Colon (tissue), 2 donors: ENCODE measurements at regions not wholly inside any gene's neighbourhood (a gene's known extent, or its start where the extent isn't known, plus 50 kb on each side); places are given as distances from the start of the nearest gene placed in this dataset.

ENCODE experiments used
- FAIRE-seq: peaks from 2 replicates; lab custom pipeline; 2012; peaks lifted over from hg19 to GRCh38; lab: Jason Lieb, UNC
- donor health status: control.
- donor health status: control.

DNA sequence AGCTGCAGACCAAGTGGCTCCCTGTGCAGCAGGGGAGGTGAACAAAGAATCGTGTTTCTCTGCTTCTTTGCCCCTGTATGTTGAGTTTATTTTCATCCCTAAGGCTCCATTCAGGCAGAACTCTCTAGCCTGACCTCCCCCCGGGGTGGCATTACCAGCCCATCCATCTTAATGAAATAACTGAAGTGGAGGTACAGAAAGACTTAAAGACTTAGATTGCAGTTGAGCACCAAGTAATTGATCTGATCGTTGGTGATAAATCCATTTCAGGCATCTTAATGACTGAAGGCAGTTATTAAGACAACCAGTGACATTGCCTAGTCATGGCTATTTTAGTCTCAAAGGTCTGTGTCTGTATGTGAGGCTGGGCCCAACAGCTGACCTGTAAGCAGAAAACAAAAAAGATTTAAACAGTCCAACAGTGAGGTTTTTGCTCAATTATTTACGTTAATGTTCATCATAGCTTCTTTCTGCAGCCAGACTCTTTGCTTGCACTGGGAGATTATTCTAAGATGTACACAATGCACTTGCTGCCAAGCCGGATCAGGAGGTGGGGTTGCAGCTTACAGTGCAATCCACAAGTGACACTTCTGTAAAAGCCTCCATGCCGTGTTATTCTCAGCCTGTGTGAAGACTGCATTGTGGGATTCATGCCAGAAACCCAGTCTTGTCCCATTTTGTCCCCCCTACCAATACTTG is 363.0 kb upstream of the DUSP10 start:
- no peak for FAIRE-seq

DNA sequence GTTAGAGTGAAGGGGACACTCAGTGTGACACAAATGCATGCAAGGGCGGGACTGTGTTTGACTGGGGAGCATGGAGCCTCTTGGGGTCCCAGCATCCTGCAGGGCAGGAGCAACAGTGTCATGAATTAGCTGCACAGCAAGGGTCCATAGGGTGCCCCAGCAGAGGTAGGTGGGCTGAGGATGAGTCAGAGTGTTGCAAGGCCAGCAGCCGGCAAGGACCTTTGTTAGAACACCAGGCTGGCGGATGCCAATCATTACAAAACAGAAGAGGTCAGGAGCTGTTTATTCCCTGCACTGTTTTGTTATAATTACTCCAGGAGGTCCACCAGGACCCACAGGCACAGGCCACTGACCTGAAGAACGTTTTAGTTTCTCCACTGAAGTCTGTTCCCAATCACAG is 362.2 kb upstream of the DUSP10 start:
- no peak for FAIRE-seq

DNA sequence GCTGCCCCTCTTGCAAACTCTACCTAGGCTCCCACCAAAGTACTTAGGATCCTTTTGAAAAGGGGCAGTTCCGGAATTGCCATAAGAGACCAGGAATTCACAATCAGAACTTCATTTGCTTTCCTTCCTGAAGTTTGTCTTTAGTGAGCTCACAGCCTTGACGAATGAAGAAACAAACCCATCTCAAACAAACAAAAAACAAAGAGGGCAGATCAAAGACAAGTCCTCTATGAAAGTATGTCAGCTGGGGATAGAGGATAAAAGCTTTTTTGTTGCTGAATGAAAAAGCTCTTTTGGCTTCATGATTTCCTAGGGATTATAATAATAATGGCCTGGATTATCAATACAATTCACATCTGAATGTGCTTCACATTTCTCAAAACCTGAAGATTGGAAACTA is 357.9 kb upstream of the DUSP10 start:
- FAIRE-seq, result no peak

DNA sequence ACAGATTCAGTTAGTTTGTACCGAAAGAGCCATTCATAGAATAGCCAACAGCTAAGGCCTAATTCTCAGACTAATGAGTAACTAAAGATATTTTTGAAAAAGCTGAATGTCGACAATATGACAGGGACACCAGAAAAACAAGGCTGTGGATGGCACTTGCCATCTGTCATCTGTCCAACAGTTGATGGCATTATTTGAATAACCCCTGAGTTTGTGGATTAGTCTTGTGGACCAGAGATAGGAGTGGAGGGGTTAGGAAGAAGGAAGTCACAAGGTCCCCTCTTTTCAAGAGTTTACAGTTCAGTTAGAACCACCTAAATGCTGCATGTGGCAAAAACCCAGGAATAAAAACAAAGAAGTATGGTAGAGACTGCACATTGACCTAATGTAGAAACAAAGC is 356.5 kb upstream of the DUSP10 start:
- FAIRE-seq, result no peak

DNA sequence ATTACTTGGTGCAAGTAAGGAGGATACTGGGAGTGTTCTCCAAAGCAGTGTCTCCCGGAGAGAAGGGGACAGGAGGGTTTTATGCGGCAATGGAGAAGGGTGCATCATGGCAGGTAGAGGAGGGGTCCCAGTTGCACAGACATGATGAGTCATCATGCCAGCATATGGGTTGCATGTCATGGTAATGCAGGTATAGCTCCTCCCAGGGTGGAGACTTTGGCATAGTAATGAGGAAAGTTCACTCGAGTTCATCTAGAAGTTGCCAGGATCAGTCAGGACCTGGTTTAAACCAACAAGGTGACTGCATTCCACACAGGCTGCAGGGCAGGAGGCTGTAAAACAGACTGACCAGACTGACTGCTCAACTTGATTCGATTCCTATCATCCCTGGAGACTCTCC is 355.7 kb upstream of the DUSP10 start:
- no peak for FAIRE-seq

DNA sequence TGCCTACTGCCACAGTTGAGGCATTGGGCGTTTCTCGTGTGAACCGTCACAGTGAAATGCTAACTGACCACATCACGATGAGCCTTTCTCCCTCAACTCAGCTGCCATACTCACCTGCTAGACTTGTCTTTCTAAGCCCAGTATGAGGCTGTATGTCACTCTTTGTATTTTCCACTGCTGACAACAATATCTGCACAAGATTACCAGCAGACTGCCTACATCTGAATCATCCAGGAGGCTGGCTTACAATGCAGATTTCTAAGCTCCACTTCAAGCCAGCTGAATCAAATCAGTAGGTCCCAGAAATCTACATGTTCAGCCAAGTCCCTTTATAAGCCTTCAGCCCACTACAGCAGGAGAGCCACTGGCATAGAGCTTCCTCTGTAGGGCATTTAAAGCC is 355.0 kb upstream of the DUSP10 start:
- no peak for FAIRE-seq

DNA sequence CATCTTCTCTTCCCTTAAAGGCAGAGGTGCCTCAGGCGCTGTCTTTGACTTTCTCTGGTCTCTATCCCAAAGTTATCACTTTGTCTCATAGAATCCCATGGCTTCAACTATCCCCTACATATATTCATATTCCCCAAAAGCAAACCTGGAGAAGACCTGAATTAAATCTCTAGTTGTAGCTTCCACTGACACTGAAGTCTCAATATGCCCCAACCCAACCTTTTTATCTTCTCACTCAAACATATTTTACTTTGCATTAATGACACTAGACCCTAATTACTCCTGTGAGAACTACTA is 354.5 kb upstream of the DUSP10 start:
- FAIRE-seq, result no peak

DNA sequence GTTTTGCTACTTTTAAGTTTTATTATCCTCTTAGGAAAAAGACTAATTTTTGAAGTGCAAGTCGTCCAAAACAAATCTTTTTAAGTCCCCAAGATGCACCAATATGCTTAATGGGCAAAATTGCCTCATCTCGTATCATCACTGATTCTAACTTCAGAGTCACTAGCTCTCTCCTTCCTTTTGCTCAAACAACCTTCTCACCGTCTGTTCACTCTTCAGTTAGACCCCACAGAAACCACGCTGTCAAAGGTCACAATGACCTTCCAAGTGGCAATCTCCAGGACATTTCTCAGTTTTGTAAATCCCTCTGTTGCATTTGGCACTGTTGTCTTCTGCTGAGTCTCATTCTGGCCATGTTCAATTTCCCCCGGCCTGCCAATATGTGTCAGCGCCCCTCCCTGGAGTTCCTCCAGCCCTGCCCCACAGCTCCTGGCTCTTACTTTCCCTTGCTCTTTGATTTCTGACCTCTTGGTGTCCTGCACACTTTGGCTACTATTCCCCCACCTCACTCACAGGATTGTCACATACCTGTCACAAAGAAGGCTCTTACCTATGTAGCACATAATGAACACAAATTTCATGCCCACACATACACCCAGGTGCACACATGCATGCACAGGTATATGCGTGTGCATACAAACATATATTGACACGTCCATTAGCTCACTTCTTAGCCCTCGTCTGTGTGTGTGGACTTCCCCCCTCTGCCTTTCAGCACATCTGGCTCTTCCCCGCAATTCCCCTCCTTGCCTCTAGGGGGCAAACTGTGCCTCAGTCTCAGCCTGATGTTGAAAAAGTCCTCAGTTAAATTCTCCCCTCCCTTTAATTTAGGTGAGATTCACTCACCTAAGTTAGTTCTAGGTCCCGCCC is 354.0 kb upstream of the DUSP10 start:
- FAIRE-seq, result no peak

DNA sequence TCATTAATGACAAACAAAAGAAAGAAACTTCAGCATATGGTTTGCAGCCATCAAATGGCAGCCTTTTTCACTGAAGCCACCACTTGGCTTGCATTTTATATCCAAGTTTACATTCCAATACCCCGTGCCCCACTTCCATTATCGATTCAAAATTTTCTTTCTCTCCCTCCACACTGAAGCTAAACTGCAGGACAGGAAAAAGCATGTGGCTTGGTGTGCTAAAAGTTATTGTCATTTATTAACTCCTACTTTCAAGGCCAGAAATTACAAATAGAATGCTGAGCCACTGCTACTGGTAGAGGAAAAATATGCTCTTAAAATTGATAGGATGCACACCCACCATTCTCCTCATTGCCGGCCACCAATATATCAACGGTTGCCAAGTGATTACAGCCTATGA is 351.6 kb upstream of the DUSP10 start:
- FAIRE-seq, result no peak

DNA sequence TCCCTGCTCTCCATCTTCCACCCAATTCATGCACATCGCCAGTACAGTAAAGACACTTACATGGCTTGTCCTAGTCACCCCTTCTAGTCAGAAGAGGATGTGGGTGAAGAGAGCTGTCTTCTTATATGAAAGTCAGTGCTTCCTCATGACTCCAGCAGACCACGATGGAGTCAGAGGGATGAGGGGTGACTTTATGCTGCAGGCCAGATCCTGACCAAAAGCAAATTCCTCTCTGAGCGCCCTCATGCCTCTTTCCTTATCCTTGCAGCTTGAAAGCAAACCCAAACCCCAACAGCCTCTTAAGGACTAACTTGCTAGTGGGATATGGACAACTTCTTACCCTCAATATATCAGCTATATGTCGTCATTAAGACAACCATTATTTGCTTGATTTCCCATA is 348.2 kb upstream of the DUSP10 start:
- no peak for FAIRE-seq

DNA sequence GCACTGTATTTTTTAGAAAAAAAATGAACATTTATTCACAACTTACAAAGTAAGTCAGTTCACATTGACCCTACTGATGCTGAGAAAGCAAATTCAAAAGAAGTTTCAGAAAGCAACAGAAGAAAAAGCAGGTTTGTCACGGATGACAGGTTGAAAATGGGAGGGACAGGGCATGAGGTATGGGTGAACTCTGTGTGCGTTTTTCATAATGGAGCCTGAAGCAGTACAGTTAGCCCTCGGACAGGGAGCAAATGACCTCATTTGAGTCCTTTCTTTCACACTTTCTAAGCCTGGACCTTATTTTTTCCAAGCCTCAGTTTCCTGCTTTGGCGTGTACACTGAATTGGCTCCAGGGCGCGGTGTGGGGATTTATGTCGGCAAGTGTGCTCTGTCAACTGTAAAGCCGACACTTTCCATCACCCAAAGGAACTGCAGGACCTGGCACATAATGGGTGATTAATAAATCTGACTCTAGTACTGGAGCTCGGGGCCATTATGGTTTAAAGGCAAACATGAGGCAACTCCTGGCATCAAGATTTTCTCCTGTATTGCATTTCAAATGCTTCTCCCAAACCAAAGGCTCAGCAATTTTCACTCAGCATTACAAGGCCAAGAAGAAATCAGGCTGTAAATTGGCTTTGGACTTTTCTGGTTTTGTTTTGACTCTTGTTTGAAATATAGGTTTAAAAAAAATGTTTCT is 345.5 kb upstream of the DUSP10 start:
- no peak for FAIRE-seq

DNA sequence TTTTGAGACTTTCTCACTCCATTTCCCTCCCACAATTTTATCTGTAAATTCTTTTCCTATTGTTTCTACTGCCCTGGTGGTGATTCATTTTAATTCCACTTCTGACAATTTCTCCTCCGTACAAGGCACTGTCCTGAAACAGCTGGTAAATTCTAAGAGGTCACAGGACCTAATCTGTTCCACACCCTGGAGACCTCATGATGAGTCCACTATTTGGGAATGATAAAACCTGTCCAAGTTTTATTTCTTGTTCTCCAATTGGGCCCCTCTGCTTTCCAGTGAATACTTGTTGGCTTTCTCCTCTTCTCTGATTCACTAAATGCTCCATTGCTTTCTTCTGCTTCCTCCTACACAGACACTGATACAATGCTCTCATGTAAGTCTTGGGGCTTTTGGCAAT is 343.1 kb upstream of the DUSP10 start:
- FAIRE-seq, result no peak

DNA sequence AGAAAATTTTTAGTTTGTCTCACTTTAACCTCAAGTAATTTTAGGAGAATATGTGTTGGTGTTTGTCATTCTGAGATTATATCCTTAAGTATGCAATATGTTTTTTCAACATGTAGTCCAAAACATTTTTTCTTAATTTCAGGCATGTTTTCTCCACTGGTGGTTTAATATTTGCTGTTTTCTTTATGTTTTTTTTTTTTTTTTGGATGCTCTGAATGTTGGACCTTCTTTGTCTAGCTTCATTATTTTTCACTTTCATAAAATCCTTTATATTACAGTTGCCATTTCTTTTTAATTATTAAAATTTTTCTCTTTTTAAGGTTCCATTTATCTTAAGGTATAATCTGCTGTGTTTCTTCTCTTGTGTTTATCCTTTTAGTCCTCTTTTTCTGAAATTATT is 342.2 kb upstream of the DUSP10 start:
- FAIRE-seq, result no peak

DNA sequence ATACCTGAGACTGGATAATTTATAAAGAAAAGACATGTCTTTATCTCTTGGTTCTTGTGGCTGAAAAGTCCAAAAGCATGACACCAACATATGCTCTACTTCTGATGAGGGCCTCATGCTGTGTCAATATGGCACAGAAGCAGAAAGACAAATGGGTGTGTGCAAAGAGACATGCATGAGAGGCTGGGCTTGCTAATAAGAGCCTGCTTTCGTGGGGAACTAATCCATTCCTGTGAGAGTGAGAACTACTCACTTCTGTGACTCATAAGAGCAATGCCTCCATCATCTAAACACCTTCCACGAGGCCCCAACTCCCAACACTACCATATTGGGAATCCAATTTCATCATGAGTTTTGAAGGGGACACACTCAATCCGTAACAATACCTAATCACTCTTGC is 340.0 kb upstream of the DUSP10 start:
- FAIRE-seq, result no peak

DNA sequence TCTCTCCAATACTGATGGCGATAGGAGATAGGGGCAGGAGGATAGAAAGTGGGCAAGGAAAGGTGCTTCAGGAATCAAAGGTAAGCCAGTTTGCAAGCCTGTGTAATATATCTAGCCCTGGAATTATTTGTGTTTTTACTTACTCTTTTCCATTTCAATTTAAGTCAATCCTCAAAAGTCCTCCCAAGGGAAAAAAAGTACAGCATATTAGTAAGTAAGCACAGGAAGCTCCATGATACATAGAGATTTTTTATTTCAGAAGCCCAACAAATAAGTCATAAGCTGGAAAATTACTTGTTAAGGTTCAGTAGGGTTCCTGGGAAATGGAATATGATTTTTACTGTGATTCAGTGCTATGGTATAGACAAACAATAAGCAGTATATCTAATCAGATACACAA is 337.7 kb upstream of the DUSP10 start:
- no peak for FAIRE-seq

DNA sequence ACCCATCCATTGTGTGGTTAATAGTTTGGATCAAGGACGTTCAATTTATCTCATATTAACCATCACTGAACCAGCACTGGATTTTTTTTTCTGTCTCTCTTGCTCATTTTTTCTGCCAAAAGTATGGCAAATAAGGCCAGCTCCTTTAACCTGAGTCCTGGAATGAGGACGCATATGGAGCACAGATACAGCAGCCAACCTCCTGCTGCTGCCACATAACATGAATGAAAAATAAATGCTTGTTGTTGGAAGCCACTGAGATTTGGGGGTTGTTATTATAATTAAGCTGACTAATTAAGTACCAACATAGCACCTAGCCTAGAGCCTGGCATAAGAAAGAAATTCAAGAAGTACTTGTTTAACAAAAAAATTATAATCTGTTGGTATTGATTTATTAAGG is 335.3 kb upstream of the DUSP10 start:
- no peak for FAIRE-seq

DNA sequence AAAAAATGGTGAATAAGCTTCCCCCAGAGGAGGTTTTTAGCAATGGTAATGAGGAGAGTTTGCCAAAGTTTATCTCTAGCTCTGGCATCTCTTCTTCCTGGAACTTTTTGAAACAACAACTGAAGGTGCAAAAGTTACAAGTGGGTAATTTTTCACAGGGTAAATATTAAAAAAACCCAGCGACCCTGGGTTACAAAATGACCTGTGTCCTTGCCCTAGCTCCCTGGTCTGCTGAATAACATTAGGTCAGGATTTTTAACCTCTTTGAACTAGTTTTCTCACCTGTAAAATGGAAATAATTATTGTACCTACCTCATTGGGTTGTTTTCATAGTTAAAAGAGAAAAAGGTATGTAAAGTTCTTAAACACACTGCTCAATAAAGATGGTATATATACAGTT is 332.4 kb upstream of the DUSP10 start:
- FAIRE-seq, result no peak

DNA sequence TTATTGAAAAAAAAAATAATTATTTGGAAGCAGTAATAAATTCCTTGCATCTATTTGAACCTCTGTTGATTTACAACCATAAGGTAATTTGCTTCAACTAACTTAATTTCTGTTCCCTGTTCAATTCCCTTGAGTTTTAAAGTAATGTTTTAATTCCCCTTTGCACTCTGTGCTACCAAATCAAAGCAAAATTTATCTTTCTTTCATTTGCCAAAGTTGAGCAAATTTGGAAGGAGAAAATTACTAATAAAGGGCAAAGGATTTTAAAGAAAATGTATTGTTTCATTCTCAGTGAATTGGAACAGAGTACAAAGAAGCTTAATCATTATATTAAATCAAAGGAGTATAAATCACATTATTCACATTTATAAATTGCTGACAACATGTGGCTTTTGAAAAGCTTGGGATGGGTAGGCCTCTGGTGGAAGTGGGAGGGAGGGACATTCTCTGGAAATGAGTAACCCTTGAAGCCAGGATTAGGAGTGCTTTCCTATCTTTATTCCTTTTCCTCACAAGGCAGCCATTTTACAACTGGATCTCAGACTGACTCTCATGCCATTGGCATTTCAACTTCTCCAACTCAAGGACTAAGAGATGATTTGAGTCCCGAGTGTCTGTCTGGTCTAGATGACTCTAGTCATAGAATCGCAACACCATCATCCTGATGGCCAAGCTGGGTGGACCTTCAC is 331.6 kb upstream of the DUSP10 start:
- FAIRE-seq, result no peak

DNA sequence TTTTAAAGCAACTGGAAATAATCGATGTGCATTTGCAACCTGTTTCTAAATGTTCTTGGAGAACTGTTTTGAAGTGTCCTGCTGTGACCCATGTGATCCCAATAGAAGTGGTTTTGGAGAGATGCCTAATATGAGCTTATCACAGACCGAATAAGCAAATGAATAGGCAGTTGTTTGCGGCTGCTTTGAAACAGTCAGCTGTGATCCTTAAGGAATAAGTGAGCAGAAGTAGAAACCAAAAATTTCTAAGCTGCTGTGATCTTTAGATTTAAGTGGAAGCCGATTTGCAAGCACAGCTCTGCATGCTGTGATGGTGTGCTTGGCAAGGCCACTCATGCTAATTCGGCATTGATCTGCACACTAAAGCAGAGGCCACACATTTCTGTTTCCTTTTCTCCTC is 329.5 kb upstream of the DUSP10 start:
- no peak for FAIRE-seq

DNA sequence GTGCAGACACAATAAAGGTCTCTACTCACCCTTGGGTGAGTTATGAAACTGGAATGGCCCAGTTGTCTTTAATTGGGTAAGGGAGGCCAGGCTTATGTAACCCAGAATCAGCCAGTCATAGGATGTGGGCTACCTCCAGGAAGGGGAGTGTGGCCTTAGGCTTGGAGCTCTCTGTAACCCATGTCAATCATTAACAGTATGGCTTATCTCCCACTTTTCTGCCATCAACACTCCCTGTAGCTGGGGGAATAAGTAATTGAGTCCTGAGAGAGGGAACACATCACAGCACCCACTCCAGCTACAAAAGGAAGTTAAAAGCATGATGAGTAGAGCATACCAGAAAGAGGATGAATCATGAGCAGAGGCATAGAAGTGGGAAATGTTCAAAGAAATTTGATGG is 327.0 kb upstream of the DUSP10 start:
- no peak for FAIRE-seq

DNA sequence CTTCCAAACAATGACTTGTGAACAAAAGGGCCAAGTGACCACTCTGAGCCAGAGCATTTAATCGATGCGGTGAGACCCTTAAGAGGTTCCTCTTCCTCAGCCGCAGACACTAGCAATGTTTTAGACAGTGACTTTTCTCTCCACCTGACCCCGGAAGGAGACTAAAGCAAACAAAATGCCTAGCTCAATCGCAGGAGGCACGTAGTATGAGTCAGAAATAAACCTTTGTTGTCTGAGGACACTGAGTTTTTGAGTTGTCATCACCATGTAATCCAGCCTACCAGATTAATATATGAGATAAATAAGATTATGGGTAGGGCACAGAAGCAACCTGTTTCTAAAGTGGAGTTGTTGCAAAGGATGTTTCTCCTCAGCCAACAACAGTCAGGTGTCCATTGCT is 326.2 kb upstream of the DUSP10 start:
- no peak for FAIRE-seq

DNA sequence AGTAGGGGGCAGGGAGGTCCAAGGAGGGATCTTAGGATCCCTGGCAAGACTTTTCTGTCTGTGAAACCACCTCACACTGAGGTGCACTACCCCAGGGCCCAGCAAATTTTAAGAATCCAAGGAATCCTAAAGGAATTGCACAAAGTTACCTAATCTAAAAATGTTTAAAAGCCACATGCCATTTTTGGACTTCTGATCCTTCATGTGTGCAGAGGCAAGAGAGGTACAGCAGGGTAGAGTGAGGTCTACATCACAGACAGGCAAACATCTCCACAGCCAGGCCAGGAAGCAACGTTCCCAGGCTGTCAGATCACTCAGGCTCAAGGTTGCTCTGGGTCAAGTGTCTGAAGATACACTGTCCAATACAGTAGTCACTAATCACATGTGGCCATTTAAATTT is 324.6 kb upstream of the DUSP10 start:
- FAIRE-seq, result no peak

DNA sequence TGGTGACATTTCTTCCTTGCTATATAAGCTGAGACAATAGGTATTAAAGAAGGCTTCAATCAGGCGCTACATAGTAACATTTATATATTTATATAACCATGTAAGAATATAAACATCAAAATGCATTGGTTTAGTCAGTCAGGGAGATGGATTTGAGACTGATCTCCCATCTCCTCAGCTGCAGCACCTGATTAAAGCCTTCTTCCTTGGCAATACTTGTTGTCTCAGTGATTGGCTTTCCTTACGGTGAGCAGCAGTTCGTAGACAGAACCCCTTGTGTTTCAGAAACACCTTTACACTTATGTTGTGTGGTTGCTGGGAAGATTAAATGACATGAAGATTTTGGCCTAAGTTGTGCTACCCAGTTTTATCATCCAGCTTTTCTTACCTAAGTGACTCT is 323.3 kb upstream of the DUSP10 start:
- no peak for FAIRE-seq
